BE2C (cell line): ENCODE measurements at regions not wholly inside any gene's neighbourhood (a gene's known extent, or its start where the extent isn't known, plus 50 kb on each side); places are given as distances from the start of the nearest gene placed in this dataset.
"Not testable (repeated sequence)": the region's sequence is repeated elsewhere in the genome, so short reads cannot be mapped to it uniquely, and the experiment has no call there.

Source experiments
- DNase-seq: peaks from one replicate; pipeline ENCODE4 v3.0.0-alpha.2; 2020
- H3K27me3 ChIP-seq: fragments of 250-450 bp; sonication (Bioruptor Pico); 2 replicates; pipeline ENCODE4 v1.5.1; 2020; ENCODE audit warnings: mild to moderate bottlenecking
- H3K36me3 ChIP-seq: fragments of 250-450 bp; sonication (Bioruptor Pico); 2 replicates; pipeline ENCODE4 v1.5.1; 2020; ENCODE audit warnings: mild to moderate bottlenecking
- H3K4me1 ChIP-seq: fragments of 250-450 bp; sonication (Bioruptor Pico); 2 replicates; pipeline ENCODE4 v1.5.1; 2020
- H3K4me3 ChIP-seq: 2 replicates; pipeline ENCODE4 v1.5.1; 2011; ENCODE audit warnings: low read depth, low read length
- H3K9me3 ChIP-seq: fragments of 250-450 bp; sonication (Bioruptor Pico); 2 replicates; pipeline ENCODE4 v1.5.1; 2020
- CTCF ChIP-seq: IDR thresholded peaks from 2 replicates; pipeline ENCODE4 v1.5.1; 2012; ENCODE audit warnings: mild to moderate bottlenecking, low read depth, low read length

GRCh38 chr20:22523499-22524392 lies 60.6 kb downstream of the FOXA2 start:
- TF ChIP-seq CTCF: no peak
- DNase-seq: no peak
- H3K4me3 ChIP-seq: no peak overlapping the region
- no peaks in the 10 kb centered on the region; the same call in 1 of the 2 replicates for H3K9me3 ChIP-seq
- H3K36me3 ChIP-seq: no peaks in the 10 kb centered on the region
- no peaks in the 10 kb centered on the region for H3K27me3 ChIP-seq
- no peaks in the 10 kb centered on the region for H3K4me1 ChIP-seq

GRCh38 chr20:22523128-22523498 lies 61.3 kb downstream of the FOXA2 start:
- H3K4me3 ChIP-seq: no peak overlapping the region
- no peak for TF ChIP-seq CTCF

DNA sequence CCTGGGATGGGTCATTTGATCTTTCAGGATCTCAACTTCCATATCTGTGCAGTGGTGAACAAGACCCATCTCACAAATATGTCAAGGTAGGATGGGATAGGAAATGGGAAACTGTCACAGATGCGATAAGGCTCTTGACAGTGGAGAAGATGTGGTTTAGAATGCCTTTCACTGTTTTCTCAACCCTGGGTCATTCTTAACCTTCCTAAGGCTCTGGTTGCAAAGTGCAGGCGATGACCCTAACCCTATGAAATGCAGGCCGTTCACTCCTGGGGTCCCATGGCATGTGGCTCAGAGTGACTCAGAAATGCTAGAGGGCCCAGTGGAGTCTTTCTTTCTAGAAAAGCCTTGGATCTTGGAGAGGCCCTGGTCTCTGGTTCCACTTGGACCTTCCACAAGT lies 61.7 kb downstream of the FOXA2 start:
- no peak for DNase-seq
- no peaks in the 10 kb centered on the region for H3K36me3 ChIP-seq
- H3K9me3 ChIP-seq: no peaks in the 10 kb centered on the region; the same call in 1 of the 2 replicates
- no peaks in the 10 kb centered on the region for H3K27me3 ChIP-seq
- H3K4me3 ChIP-seq: no peak overlapping the region
- H3K4me1 ChIP-seq: no peaks in the 10 kb centered on the region
- no peak for TF ChIP-seq CTCF

More at GRCh38 chr20:22523128-22523498, 61.3 kb downstream of the FOXA2 start:
- Histone ChIP-seq H3K9me3 (no peaks in the 10 kb centered on the region; the same call in 1 of the 2 replicates), H3K4me1 (no peaks in the 10 kb centered on the region), H3K36me3 (no peaks in the 10 kb centered on the region), H3K27me3 (no peaks in the 10 kb centered on the region)
- no peak for DNase-seq

GRCh38 chr20:22521940-22522339 lies 62.4 kb downstream of the FOXA2 start:
- H3K4me1 ChIP-seq, H3K27me3 ChIP-seq, H3K36me3 ChIP-seq, DNase-seq, H3K4me3 ChIP-seq, H3K9me3 ChIP-seq: not testable (repeated sequence)

GRCh38 chr20:22520381-22520780 lies 64.0 kb downstream of the FOXA2 start:
- Histone ChIP-seq H3K9me3 (no peaks in the 10 kb centered on the region; the same call in 1 of the 2 replicates), H3K27me3 (no peaks in the 10 kb centered on the region), H3K36me3 (no peaks in the 10 kb centered on the region), H3K4me3 (no peak overlapping the region), H3K4me1 (no peaks in the 10 kb centered on the region)
- TF ChIP-seq CTCF: no peak
- DNase-seq: no peak

- H3K9me3 ChIP-seq: no peaks in the 10 kb centered on the region
- no peak for DNase-seq
- no peaks in the 10 kb centered on the region for H3K36me3 ChIP-seq
- no peak for TF ChIP-seq CTCF
- no peaks in the 10 kb centered on the region for H3K4me1 ChIP-seq
- H3K27me3 ChIP-seq: no peaks in the 10 kb centered on the region
- no peak overlapping the region for H3K4me3 ChIP-seq
Observed at GRCh38 chr20:22515264-22515663, 69.1 kb downstream of the FOXA2 start.
